Activated CD4-positive, alpha-beta T cell treated with anti-CD3 and anti-CD28 coated beads, Interleukin-2, amount 50 U/mL, for 1 hour (primary cell): ENCODE measurements at regions not wholly inside any gene's neighbourhood (a gene's known extent, or its start where the extent isn't known, plus 50 kb on each side); places are given as distances from the start of the nearest gene placed in this dataset.

Experiments used
- DNase-seq: peaks from one replicate; pipeline ENCODE4 v3.0.0-alpha.2; 2020

DNA sequence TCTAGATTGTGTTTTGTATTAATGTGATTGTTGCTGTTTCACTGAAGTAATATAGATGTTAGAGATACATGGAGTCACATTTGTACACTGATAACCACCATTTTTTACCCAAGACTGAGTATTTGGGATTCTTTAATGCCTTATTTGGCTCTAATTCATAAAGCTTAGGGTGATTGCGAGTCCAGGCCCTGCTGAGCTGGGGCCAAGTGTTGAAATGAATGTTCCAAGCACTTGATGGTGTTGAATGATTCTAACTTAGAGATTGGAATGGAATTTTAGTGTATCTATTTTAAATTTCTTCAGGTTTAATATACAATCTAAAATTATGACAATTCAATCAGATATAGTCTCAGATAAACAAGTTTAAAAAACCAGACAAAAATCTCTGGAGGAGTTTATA, 329.4 kb upstream of the SLC35B3 start:
- DNase-seq: no peak

DNA sequence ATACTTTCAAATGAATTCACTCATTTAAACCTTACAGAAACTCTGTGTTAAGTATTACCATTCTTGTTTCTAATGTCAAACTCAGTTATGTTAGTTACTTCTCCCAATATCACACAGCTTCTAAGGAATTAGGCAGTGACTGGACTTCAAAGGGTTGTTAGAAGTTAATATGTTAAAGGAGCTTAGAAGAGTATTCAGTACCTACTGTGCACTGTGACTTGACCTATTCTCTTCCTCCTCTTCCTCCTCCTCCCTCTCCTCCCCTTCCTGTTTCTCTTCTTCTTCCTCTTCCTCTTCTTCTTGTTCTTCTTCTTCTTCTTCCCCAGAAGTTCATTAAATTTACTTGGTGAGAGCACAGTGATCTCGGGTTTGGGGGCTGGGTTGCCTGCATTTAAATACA, 325.6 kb upstream of the SLC35B3 start:
- DNase-seq: no peak

- no peak for DNase-seq
Measured at GRCh38 chr6:8758412-8758811, 323.1 kb upstream of the SLC35B3 start.

DNA sequence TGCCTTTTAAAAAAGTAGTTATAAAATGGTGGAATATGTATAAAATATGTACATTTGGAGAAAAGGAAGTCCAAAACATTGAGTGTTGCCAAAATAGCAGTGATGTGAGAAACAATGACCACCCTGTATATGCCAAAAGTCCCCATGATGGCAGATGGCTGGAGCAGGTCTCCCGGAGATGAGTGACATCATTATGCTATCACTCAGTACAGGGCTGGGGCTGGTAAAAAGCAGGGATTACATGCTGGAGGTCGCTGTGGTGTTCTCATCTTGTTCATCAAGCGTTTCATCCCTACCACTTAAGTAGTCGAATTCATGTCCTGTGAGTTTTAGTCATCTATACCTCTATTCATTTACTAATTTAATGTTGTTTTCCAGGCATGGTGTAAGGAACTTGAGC, 315.3 kb upstream of the SLC35B3 start:
- no peak for DNase-seq

GRCh38 chr6:8749465-8749864, 314.1 kb upstream of the SLC35B3 start:
- no peak for DNase-seq

GRCh38 chr6:8743170-8743745, 307.9 kb upstream of the SLC35B3 start:
- no peak for DNase-seq

DNA sequence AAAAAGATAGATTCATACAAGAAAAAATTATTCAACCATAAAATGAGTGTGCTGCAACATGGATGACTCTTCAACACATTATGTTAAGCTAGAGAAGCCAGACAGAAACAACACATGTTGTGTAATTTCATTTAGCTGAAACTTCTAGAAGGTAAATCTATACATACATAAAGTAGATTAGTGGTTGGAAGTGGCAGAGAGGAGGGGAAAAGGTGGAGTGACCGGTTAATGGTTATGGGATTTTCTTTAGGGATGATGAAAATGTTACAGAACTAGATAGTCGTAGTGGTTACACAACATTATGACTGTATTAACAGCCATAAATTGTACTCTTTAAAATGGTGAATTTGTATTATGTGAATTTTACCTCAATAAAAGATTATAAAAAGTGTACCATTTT, 304.1 kb upstream of the SLC35B3 start:
- DNase-seq: no peak

- DNase-seq: no peak
Measured at GRCh38 chr6:8738951-8739350, 303.6 kb upstream of the SLC35B3 start.

DNA sequence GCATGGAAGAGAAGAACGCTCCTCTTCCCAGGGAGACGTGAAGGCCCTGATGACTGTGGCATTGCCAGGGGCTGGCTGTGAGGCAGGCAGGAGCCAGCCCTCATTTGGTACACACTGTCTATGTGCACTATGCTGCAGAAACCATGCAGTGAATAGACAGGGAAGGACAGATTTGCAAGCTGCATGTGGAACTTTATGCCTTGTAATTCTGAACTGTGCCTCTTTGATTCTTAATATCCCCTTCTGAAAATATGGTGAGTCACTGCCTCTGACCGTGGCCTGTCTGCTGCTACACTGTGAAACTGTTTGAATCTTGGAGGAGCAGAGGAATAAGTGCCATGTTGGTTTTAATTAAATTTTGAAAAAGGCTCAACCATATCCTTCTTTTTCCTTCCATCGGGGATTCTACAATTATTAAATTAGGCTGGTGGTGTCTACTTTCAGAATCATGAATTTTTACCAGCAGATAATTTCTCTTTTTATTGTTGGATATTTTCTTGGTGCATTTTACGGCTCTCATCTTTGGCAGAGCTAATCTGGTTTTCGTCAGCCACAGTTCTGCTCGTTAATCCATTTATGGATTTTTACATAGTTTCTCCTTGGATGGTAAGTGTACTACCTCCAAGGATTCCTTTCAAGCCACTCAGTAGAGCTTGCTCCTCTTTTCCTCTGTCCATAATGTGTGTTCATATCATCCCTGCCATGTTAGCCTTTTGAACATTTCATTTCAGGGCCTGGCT, 301.0 kb upstream of the SLC35B3 start:
- no peak for DNase-seq

DNA sequence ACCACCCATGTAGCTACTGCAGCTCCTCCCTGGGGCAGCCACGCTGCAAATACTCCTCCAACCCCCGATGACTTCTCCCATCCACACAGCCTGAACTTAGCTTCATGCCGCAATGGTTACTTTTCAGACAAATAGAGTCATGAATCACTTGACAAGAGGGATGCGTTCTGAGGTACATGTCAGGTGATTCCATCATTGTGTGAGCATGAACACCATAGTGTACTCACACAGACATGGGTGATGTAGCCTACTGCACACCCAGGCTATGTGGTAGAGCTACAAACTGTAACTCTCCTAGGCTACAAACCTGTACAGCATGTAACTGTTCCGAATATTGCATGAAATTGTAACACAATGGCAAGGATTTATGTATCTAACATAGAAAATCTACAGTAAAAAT, 298.5 kb upstream of the SLC35B3 start:
- DNase-seq: no peak

- no peak for DNase-seq
Measured at GRCh38 chr6:8731874-8732273, 296.5 kb upstream of the SLC35B3 start.

DNA sequence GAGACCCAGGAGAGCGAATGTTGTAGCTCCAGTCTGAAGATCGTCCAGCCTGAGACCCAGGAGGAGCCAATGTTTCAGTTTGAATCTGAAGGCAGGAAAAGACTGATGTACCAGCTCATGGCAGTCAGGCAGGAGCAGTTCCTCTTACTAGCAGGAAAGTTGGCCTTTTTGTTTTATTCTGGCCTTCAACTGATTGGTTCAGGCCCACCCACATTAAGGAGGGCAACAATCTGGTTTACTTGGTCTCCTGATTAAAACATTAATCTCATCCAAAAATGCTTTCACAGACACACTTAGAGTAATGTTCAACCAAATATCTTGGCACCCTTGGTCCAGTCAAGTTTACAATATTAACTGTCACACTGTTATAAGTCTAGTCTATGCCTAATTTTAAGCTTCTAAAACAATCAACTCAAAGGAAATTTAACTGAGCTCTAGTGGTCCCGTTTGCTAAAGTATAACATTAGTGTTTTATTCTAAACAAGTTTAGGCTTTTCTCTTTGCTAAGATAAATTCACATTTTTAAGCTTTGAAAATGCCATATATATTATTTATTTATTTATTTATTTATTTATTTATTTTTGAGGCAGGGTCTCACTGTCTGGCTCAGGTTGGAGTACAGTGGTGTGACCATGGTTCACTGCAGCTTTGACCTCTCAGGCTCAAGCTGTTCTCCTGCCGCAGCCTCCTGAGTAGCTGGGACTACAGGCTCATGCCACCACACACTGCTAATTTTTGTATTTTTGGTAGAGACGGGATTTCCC, 275.5 kb upstream of the SLC35B3 start:
- no peak for DNase-seq

GRCh38 chr6:8707956-8708772, 272.8 kb upstream of the SLC35B3 start:
- DNase-seq: no peak

DNA sequence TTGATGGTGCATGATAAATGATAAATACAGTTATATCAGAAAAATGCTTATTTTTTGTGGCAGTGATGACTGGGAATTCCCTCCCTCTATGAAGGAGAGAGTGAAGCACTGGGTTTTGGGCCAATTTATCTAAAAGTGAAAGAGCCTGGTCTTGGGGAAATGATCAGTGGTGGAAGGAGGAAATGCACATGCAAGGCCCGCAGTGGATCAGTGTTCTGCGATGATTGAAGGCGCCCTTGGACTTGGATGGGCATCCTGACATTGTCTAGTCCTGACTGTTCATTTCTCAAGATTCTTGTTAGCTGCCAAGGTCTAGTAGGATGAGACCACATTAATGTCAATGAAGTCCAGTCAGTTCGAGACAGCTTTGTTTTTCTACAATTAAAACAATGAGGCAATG, 272.0 kb upstream of the SLC35B3 start:
- no peak for DNase-seq

- DNase-seq: no peak
Measured at GRCh38 chr6:8705435-8706020, 270.2 kb upstream of the SLC35B3 start.

GRCh38 chr6:8703059-8703458, 267.7 kb upstream of the SLC35B3 start:
- DNase-seq: no peak

DNA sequence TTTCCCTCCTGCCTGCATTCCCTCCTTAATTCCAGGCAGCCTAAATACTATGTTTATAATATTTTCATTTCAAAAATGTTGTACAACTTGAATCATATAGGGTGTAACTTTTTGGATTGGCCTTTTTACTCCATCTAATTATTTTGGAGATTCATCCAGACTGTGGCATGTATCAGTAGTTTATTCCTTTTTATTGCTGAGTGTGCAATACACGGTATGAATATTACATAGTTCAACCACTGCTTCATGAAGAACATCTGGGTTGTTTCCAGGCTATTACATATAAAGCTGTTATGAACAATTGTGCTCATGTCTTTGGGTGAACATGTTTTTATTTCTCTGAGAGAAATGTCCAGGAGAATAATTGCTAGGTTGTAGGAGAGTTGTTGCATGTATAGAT, 253.5 kb upstream of the SLC35B3 start:
- no peak for DNase-seq

GRCh38 chr6:8686077-8686476, 250.7 kb upstream of the SLC35B3 start:
- DNase-seq: no peak

DNA sequence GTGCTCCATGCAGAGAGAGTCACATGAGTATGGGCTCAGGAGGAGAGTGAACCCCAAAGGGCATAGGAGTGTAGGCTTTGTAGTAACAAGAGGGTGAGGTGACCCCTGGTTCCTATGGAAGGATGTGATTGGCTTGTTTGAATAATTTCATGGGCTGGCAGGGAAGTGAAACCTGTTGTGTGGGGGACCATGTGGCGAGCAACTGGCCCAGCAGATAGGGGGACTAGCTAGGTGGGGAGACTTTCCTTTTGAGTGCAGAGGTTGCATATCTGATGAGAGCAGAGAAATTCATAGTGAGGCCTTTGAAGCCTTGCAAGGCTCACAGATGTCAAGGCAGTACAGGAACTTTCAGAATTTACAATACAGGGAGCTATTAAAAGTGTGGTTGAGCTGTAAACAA, 247.9 kb upstream of the SLC35B3 start:
- DNase-seq: no peak

- DNase-seq: no peak
Measured at GRCh38 chr6:8679823-8680222, 244.5 kb upstream of the SLC35B3 start.

DNA sequence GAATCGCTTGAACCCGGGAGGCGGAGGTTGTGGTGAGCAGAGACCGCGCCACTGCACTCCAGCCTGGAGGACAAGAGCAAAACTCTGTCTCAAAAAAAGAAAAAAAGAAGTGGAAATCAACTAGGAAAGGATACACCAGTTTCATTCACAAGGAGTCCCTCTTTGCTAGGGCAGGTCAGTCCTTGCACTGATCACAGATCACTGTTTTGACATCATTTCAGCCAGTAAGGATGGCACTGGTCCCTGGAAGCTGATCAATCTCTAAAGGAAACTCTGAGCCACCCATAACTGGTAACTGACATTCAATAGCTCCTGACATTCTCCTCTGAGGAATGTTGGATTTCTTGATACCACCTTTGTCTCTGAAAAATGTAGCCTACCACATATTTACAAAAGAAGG, 243.1 kb upstream of the SLC35B3 start:
- no peak for DNase-seq

- DNase-seq: no peak
Measured at GRCh38 chr6:8674126-8674525, 238.8 kb upstream of the SLC35B3 start.

- DNase-seq: no peak
Measured at GRCh38 chr6:8672882-8673281, 237.5 kb upstream of the SLC35B3 start.
